CD14-positive monocyte (primary cell): ENCODE measurements at regions not wholly inside any gene's neighbourhood (a gene's known extent, or its start where the extent isn't known, plus 50 kb on each side); places are given as distances from the start of the nearest gene placed in this dataset.

Experiments
- DNase-seq, 3 donors: peaks; one replicate each; pipeline ENCODE4 v3.0.0-alpha.2; 2011 to 2022
- H2AFZ ChIP-seq: 2 replicates; pipeline ENCODE4 v1.6.0; 2012; ENCODE audit warnings: mild to moderate bottlenecking, low read depth, low read length, inconsistent platforms; ENCODE audit not compliant: insufficient read depth, poor library complexity, severe bottlenecking
- H3K27ac ChIP-seq, 2 donors: 1 replicate in 1 of 2; 2 replicates in 1 of 2; pipeline ENCODE4 v1.5.1; 2012 to 2013; ENCODE audit warnings: low read length in 2 of 2, control low read depth in 1 of 2, inconsistent platforms in 1 of 2, low read depth in 1 of 2, mild to moderate bottlenecking in 1 of 2
- H3K27me3 ChIP-seq, 2 donors: one replicate each; pipeline versions ENCODE4 v1.6.0 to v1.6.1; 2011 to 2013; ENCODE audit warnings: low read length in 2 of 2; ENCODE audit not compliant: control insufficient read depth in 2 of 2, insufficient read depth in 2 of 2
- H3K36me3 ChIP-seq, 2 donors: replicated peaks in 1 of 2; 1 replicate in 1 of 2; 2 replicates in 1 of 2; pipeline versions ENCODE4 v1.5.1 to v1.6.1; 2012 to 2013; ENCODE audit warnings: low read length in 2 of 2, control low read depth in 1 of 2, inconsistent platforms in 1 of 2, mild to moderate bottlenecking in 1 of 2; ENCODE audit not compliant: insufficient read depth in 2 of 2, control insufficient read depth in 1 of 2
- H3K4me1 ChIP-seq, 2 donors: 1 replicate in 1 of 2; 2 replicates in 1 of 2; pipeline versions ENCODE4 v1.5.1 to v1.6.1; 2012 to 2013; ENCODE audit warnings: low read length in 2 of 2, control low read depth in 1 of 2, inconsistent platforms in 1 of 2, mild to moderate bottlenecking in 1 of 2, moderate library complexity in 1 of 2; ENCODE audit not compliant: insufficient read depth in 2 of 2, control insufficient read depth in 1 of 2
- H3K4me2 ChIP-seq: replicated peaks from 2 replicates; pipeline ENCODE3; 2012; ENCODE audit warnings: low read length, moderate library complexity, mild to moderate bottlenecking; ENCODE audit not compliant: poor library complexity, severe bottlenecking; ENCODE audit errors: extremely low read depth
- H3K4me3 ChIP-seq, 3 experiments: fragments of 200-600 bp in 1 of 3; sonication (generic) in 1 of 3; replicated peaks in 1 of 3; 1 replicate in 2 of 3; 2 replicates in 1 of 3; pipeline ENCODE4 v1.5.1; 2011 to 2013; ENCODE audit warnings: low read length in 3 of 3, mild to moderate bottlenecking in 3 of 3, control low read depth in 2 of 3, low read depth in 2 of 3, inconsistent platforms in 1 of 3, moderate library complexity in 1 of 3
- H3K79me2 ChIP-seq: 2 replicates; pipeline ENCODE4 v1.6.0; 2012; ENCODE audit warnings: mild to moderate bottlenecking, control low read depth, inconsistent platforms, low read length, moderate library complexity; ENCODE audit not compliant: insufficient read depth
- H3K9ac ChIP-seq: 2 replicates; pipeline ENCODE4 v1.6.0; 2017; ENCODE audit warnings: low read length, mild to moderate bottlenecking; ENCODE audit not compliant: insufficient read depth, poor library complexity, severe bottlenecking
- H3K9me3 ChIP-seq, 2 donors: replicated peaks in 1 of 2; 1 replicate in 1 of 2; 2 replicates in 1 of 2; pipeline versions ENCODE4 v1.5.1 to v1.6.1; 2012 to 2013; ENCODE audit warnings: low read length in 2 of 2, control low read depth in 1 of 2; ENCODE audit not compliant: control insufficient read depth in 1 of 2, insufficient read depth in 1 of 2
- H4K20me1 ChIP-seq: 2 replicates; pipeline ENCODE4 v1.6.0; 2012; ENCODE audit warnings: mild to moderate bottlenecking, low read length, control low read depth, moderate library complexity; ENCODE audit not compliant: insufficient read depth
- H3K27ac Mint-ChIP-seq, 7 donors: one replicate each; pipeline ENCODE4 v1.8.0; 2020; ENCODE audit warnings: mild to moderate bottlenecking in 7 of 7, mixed read lengths in 7 of 7, moderate library complexity in 6 of 7, inconsistent platforms in 2 of 7
- H3K27me3 Mint-ChIP-seq, 3 donors: one replicate each; pipeline ENCODE4 v1.8.0; 2021 to 2022; ENCODE audit warnings: low read depth in 3 of 3, mild to moderate bottlenecking in 3 of 3, mixed read lengths in 3 of 3, moderate library complexity in 3 of 3, inconsistent platforms in 1 of 3
- H3K36me3 Mint-ChIP-seq, 2 donors: one replicate each; pipeline ENCODE4 v1.8.0; 2020; ENCODE audit warnings: mixed read lengths in 2 of 2, inconsistent platforms in 1 of 2, mild to moderate bottlenecking in 1 of 2
- H3K4me1 Mint-ChIP-seq: one replicate; pipeline ENCODE4 v1.8.0; 2020; ENCODE audit warnings: mild to moderate bottlenecking, mixed read lengths
- H3K4me3 Mint-ChIP-seq, 2 donors: one replicate each; pipeline ENCODE4 v1.8.0; 2020; ENCODE audit warnings: mild to moderate bottlenecking in 2 of 2, mixed read lengths in 2 of 2, moderate library complexity in 1 of 2
- H3K9me3 Mint-ChIP-seq, 7 donors: one replicate each; pipeline ENCODE4 v1.8.0; 2020 to 2022; ENCODE audit warnings: mixed read lengths in 7 of 7, mild to moderate bottlenecking in 6 of 7, moderate library complexity in 6 of 7, inconsistent platforms in 2 of 7
- WGBS: methylation state at CpG from one replicate; pipeline ENCODE4 v1.1.5; 2013; ENCODE audit warnings: missing lambda C conversion rate; ENCODE audit not compliant: insufficient coverage; 5-methylcytosine and 5-hydroxymethylcytosine counted together
- intact Hi-C, 2 donors: fragments of 100-400 bp; cut with micrococcal nuclease; formaldehyde crosslinking; loops; one replicate each; pipeline versions ENCODE4 v1.15.0 to v1.15.1; 2023
- TF ChIP-seq, protein P1 (sequence below): fragments of 200-600 bp; IDR thresholded peaks from one replicate; pipeline ENCODE4 v1.8.0; 2022; ENCODE audit warnings: antibody characterized with exemption, mild to moderate bottlenecking

DNA sequence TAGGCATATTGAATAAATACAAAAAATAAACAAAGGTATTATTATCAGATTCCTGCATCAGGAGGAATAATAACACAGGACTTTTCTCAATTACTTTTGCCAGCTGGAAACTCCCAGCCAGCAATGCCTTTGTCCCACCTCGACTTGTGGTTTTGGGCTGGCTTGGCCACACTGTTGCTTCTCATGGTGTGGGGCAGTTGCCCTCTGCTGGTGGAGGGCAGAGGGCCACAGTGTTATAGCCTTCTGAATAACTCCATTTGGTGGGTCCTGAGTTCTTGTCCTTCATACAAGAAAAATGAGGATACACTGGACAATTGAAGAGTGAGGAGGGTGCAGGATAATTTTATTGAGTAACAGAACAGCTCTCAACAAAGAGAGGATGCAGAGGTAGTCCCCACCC lies 1206.0 kb upstream of the ADGRL3 start:
- intact Hi-C loops, result no loop called here
- TF ChIP-seq, protein P1, sequence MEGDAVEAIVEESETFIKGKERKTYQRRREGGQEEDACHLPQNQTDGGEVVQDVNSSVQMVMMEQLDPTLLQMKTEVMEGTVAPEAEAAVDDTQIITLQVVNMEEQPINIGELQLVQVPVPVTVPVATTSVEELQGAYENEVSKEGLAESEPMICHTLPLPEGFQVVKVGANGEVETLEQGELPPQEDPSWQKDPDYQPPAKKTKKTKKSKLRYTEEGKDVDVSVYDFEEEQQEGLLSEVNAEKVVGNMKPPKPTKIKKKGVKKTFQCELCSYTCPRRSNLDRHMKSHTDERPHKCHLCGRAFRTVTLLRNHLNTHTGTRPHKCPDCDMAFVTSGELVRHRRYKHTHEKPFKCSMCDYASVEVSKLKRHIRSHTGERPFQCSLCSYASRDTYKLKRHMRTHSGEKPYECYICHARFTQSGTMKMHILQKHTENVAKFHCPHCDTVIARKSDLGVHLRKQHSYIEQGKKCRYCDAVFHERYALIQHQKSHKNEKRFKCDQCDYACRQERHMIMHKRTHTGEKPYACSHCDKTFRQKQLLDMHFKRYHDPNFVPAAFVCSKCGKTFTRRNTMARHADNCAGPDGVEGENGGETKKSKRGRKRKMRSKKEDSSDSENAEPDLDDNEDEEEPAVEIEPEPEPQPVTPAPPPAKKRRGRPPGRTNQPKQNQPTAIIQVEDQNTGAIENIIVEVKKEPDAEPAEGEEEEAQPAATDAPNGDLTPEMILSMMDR, result no peak
- no peak overlapping the region for H3K4me3 ChIP-seq
- H3K36me3 Mint-ChIP-seq, result no peaks in the 10 kb centered on the region
- H3K9me3 ChIP-seq, result peaks cover 9 to 11% of the 10 kb centered on the region in 2 donors
- H3K4me3 Mint-ChIP-seq, result no peak overlapping the region
- H3K4me2 ChIP-seq, result no peak overlapping the region
- no peak overlapping the region for H3K9ac ChIP-seq
- 86% methylated on average over 1 of the region's 1 CpG for WGBS
- no peaks in the 10 kb centered on the region for H3K36me3 ChIP-seq
- H3K4me1 Mint-ChIP-seq, result no peaks in the 10 kb centered on the region
- peaks cover 0 to 12% (median 6%) of the 10 kb centered on the region in 7 donors for H3K9me3 Mint-ChIP-seq
- DNase-seq, result no peak
- H3K79me2 ChIP-seq, result no peaks in the 10 kb centered on the region
- H4K20me1 ChIP-seq, result no peaks in the 10 kb centered on the region
- no peaks in the 10 kb centered on the region for H3K27me3 ChIP-seq
- H3K27ac ChIP-seq, result no peak overlapping the region
- H3K4me1 ChIP-seq, result no peaks in the 10 kb centered on the region
- H3K27me3 Mint-ChIP-seq, result no peaks in the 10 kb centered on the region
- H3K27ac Mint-ChIP-seq, result no peak overlapping the region
- no peak overlapping the region for H2AFZ ChIP-seq

DNA sequence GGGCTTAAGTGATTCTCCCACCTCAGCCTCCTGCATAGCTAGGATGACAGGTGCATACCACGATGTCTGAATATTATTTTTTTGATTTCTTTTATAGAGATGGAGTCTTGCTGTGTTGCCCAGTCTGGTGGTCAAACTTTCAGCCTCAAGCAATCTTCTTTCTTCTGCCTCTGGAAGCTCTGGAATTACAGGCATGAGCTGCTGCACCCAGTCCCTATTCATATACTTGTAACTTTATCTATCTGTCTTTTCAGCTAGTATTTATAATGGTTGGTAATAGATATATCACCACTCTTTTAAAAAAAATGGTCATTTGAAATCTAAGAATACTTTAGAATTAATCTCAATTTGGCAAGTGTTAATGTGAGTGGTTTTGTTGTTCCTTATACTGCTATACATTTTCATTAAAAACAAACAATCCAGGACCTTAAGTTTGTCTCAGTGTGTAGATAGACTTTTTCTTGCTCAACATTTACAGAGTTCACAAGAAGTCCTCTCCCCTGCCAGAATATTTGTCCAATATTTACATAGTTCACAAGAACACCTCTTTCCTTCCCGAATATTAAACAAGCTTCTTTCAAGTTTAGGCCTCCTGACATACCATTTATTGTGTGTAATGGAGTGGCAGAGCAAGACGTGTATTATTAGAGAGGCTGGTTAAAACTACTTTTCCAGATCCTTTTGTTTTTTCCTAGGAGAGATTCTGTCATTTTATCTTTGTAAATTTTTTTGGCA lies 1197.4 kb upstream of the ADGRL3 start:
- Mint-ChIP-seq H3K27ac (no peak overlapping the region), H3K36me3 (no peaks in the 10 kb centered on the region), H3K4me3 (no peak overlapping the region), H3K9me3 (peaks cover 0 to 9% (median 1%) of the 10 kb centered on the region in 7 donors), H3K27me3 (no peaks in the 10 kb centered on the region), H3K4me1 (no peaks in the 10 kb centered on the region)
- intact Hi-C loops, result no loop called here
- peaks cover 7 to 9% of the 10 kb centered on the region in 2 donors for H3K9me3 ChIP-seq
- H3K4me1 ChIP-seq, result no peaks in the 10 kb centered on the region
- no peak for DNase-seq
- H3K27me3 ChIP-seq, result no peaks in the 10 kb centered on the region
- no peak overlapping the region for H3K9ac ChIP-seq
- no peak overlapping the region for H3K4me3 ChIP-seq
- H4K20me1 ChIP-seq, result no peaks in the 10 kb centered on the region
- TF ChIP-seq, protein P1, result no peak
- H3K79me2 ChIP-seq, result no peaks in the 10 kb centered on the region
- no peak overlapping the region for H2AFZ ChIP-seq
- H3K27ac ChIP-seq, result no peak overlapping the region
- no CpG with 5 or more reads among the region's 3 CpGs for WGBS
- H3K4me2 ChIP-seq, result no peak overlapping the region
- H3K36me3 ChIP-seq, result no peaks in the 10 kb centered on the region
